NCI-H2107 (cell line): ENCODE measurements at regions not wholly inside any gene's neighbourhood (a gene's known extent, or its start where the extent isn't known, plus 50 kb on each side); places are given as distances from the start of the nearest gene placed in this dataset.
"Not testable (repeated sequence)": the region's sequence is repeated elsewhere in the genome, so short reads cannot be mapped to it uniquely, and the experiment has no call there.

Experiments
- DNase-seq: peaks from one replicate; lab custom pipeline; 2025; lab: John Stamatoyannopoulos, UW

DNA sequence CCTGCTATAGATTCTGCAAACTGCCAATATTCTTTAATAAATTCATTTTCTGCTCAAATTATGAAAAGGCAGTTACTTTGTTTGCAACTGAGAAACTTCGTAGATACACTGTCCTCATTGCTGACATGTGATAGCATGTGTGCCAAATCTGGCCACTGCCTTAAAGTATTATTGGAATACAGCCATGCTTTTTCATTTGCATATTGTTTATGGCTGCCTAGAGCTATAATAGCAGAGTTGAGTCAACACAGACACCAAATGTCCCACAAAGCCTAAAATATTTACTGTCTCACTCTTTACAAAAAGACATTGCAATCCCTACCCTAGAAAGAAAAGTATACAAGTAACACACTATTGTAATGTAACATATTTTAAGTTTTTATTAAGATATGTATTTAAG is 647.4 kb downstream of the XPNPEP1 start:
- no peak for DNase-seq

DNA sequence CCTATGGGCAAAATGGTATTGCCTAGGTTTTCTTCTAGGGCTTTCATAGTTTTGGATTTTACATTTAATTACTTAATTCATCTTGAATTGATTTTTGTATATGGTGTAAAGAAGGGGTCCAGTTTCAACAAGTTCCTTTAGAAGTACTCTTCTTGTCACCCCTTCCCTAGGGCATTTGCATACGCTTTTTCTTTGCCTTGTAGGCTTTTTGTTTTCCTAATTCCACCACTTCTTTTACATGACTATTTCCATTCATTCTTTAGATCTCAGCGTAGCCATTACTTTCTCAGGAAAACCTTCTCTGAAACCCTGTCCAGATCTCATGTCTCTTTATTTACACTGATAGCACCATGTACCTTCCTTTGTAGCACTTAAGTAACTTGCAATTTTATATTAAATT is 648.6 kb downstream of the XPNPEP1 start:
- no peak for DNase-seq

DNA sequence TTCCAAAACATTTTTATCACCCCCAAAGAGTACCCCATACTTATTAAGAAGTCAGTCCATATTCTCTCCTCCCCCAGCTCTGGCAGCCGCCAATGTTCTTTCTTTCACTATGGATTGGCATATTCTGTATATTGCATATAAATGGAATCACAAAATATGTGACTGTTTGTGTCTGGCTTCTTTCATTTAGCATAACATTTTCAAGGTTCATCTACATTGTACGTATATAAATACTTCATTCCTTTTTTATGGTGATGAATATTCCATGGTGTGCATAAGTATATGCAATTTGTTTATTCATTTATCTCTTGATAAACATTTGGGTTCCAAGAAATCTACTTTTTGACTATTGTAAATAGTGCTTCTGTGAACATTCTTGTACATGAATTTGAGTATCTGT is 653.1 kb downstream of the XPNPEP1 start:
- DNase-seq = no peak

DNA sequence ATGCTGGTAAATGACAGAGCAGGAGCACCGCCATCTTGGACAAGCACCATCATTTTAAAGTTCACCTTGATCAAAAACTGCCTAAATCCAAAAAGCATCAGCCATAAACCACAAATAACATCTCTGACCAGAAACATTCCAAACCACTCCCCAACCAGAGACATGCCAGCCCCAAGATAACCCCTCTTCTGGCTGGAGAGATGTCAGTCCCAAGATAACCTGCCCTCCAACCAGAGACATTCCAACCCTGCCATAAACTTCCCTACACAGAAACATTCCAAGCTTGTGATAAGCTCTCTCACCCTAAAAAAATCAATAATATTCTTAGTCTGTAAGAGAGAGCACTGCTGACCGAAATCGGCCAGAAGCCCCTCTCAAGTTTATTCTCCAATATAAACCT is 659.3 kb downstream of the XPNPEP1 start:
- DNase-seq = no peak

DNA sequence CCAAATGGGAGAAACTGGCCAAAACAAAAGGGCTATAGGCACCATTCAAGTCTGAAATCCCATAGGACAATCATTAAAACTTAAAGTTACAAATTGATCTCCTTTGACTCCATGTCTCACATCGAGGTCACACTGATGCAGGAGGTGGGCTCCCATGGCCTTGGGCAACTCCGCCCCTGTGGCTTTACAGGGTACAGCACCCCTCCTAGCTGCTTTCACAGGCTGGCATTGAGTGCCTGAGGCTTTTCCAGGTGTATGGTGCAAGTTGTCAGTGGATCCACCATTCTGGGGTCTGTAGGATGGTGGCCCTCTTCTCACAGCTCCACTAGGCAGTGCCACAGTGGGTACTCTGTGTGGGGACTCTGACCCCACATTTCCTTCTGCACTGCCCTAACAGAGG is 662.1 kb downstream of the XPNPEP1 start:
- no peak for DNase-seq

DNA sequence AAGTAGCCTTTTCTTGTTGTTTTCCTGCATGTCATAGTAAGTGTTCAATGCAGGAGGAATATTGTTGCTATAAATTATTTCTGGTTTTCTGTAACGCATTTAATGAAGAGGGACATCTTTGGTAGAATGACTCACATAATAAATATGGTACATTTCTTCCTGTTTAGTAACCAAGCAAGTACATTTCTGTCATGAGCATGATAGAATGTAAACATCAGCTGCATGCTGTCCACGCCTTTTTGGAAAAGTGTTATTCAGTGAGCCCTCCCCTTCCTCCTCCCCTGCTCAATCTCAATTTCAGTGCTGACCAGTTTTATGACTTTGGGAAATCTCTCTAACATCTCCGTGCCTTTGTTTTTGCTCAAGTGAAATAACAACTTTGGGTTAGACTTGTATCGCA is 664.0 kb downstream of the XPNPEP1 start:
- DNase-seq = no peak

DNA sequence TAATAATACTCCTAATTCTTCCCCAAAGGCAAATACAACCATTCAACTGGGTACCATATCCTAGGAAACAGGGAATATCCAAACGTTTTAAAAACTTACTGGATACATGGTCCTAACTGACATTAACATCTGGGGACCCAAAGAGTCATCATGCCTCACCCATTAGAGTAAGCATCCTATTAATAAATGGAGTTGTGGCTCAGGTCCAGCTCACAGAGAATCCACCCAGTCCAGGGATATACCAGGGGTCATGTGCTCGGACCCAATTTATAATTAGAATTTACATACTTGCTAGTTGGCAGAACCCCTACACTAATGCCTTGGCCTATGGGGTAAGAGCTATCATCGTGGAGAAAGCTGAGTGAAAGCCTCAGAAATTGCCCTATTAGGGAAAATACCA is 670.0 kb downstream of the XPNPEP1 start:
- DNase-seq = no peak

DNA sequence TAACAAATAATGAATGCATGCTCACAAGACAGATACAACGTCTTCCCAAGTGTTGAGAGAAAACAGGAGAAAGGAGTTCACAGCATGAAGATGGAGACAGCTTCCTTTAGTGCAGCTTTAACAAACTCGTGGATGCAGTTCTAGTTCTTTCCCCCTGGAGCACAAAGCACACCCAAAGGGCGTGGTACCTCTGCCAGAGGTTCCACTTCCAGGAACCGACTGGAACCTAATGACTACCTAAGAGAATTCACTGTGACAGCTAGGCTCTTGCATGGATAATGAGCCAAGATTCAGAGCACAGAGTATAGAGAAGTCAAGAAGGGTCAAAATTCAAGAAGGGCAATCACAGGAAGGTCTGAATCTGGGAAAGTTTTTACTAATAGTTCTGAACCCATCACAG is 673.2 kb downstream of the XPNPEP1 start:
- DNase-seq = no peak

DNA sequence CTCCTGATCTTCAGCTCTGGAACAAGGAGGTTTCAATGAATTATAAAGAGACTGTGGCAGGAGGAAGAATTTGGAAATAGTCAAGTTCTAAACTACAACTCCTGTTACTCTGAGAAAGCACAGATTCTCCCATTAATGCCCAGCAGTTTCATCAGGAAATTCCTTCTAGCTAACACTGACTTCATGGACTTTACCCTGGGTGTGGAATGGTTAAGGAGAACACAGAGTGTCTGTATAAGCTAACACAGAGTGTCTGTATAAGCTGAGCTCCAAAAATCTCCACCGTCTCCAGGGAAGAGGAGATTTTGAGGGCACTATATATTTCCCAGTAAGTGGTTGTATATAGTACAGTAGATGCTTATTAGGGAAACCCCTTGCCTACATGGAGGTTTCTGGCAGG is 675.5 kb downstream of the XPNPEP1 start:
- DNase-seq = no peak

DNA sequence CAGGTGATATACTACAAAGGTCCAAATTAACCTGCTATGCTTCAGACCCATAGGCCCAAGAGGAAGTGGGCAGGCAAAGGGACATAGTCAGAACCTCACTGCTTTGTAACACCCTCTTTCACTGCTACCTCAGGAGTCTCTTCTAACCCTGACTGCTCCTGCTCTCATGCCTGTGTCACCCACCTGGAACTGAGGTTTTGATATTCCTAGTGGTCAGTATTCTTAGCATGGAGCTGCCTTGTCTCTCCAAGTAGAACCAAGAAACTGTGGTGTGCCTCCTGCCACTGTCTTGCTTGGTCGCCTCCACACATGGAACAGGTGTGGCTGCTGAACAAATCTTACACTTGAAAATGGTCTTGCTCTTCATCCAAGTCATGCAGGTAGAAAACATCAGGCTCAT is 677.5 kb downstream of the XPNPEP1 start:
- no peak for DNase-seq

DNA sequence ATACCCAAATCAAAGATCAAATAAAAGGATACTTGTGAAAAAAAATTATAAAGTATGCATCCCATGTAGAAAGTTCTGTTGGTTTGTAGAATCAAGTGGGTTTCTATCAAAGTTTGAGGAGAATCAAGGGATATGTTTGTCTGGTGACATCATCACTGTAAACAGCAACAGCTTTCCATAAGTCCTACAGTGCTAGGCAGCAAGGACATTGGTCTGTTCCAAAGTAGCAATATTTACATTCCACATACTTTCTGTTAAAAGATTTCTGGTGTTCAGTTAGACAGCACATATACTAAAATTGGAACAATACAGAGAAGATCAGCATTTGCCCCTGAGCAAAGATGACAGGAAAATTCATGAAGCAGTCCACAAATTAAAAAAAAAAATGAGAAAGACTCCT is 683.9 kb downstream of the XPNPEP1 start:
- DNase-seq = no peak

DNA sequence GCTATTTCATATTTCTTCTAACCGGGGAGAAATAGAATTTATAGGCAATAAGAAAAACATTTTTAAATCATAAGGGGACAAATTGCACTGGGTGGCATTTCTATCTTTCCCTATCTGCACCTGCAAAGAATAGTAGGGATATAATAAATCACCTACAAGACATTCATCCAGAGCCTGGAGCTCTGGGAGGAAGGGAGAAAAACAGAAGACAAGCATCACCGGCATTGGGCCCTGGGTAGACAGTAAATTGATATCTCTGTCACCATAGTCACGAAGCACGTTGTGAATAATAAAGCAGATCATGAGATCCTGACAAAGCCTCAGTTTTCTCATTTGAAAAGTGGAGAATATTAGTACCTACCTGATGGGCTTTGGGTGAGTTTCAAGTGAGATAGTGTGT is 685.6 kb downstream of the XPNPEP1 start:
- DNase-seq = no peak

DNA sequence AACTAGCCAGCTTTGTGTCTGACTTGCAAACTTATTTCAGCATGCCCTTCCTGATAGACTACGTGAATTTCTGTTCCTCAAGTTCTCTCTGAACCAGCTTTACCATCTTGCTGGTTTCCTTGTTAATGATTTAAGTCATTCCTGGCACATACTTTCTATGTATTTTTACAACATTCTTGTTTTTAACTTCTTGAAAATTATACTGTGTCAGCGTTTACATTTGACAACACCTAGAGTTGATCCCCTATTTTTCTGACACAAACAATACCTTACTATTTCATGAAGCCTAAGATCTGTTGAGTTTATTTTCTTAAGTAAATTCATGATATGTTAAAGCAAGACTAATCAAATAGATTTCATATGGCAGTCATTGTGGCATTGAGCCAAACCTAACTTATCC is 686.3 kb downstream of the XPNPEP1 start:
- no peak for DNase-seq

DNA sequence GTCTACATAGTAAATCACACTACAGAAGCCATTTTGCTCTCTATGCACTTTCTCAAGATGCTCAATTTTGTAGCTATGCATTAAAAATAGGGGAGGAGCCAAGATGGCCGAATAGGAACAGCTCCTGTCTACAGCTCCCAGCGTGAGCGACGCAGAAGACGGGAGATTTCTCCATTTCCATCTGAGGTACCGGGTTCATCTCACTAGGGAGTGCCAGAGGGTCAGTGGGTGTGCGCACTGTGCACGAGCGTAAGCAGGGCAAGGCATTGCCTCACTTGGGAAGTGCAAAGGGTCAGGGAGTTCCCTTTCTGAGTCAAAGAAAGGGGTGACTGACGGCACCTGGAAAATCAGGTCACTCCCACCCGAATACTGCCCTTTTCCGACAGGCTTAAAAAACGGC is 699.8 kb downstream of the XPNPEP1 start:
- not testable (repeated sequence) for DNase-seq

DNA sequence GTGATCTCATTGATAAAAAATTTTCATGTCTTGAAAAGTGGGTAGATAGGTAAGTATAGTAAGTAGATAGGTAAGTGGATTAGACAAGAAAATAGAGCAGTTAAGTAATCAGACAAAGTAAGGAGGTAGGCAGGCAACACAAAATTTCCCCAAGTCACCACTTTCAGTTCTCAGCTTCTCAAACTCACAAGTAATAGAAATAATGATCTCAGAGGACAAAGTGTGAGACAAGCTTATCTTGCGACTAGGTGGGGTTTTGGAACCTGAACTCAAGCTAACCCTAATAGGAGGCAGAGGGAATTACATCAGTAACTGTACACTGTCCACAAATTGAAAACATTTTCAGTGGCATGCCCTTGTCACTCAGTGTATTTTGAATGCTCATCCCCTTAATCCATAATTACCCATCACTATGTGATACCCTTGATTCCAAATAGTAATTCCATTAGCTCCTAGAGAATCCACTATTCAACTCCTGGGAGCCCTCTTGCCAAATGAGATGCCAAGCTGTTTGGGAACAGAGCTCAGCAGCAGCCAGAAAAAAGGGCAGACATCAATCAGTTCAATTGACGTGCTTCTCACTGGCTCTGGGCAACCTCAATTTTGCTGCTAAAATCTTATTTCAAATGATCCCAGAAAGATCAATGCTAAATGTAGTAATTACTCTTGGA is 703.2 kb downstream of the XPNPEP1 start:
- DNase-seq = no peak

DNA sequence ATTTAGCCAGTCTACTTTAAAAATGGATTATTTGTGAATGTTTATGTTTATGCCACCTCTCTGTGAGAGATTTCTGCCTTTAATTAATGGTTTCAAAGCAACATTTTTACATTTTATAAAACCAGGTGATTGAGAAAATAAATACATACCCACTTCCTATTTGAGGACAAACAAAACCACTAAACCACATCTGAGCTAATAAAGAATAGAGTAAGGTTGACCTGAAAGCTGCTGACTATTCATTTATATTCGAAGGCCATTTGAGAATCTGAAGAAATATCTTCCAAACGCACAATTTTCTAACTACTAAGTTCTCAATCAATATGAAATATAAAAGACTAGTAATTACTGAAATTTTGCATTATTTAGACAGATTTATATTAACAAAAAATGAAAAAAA is 705.1 kb downstream of the XPNPEP1 start:
- DNase-seq = no peak

DNA sequence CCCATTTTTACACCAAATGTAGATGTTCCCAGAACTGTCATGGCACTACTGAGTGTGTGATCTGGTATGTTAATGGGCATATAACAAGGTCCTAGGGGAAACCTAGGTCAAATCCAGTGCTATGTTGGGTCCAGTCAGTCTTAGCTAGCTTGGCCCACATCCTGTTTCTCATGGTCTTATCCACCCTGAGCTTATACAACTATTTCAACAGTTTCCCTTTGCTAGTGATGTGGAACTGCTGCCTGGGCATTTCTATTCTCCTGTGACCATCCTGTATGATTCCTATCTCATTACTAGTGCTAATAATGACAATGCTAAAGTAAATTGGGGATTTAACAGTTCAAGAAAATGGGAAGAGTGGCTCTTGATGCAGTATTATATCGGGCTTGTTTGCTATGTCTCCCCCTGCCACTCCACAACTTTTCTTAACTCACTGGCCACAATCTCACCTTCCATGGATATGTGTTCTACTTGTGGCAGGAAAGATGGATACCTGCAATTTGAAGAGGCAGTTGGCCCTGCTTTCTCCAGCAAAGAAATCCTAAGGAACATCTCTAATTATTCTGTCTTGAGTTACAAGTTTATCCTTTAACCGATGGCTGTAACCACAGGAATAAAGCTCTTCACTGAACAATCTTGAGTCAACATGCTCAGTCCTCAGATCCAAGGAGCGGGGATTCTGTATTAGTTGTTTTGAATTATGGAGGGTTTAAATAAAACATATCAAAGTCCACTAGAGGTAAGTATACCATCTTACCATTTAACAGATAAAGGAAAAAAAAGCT is 707.8 kb downstream of the XPNPEP1 start:
- no peak for DNase-seq

DNA sequence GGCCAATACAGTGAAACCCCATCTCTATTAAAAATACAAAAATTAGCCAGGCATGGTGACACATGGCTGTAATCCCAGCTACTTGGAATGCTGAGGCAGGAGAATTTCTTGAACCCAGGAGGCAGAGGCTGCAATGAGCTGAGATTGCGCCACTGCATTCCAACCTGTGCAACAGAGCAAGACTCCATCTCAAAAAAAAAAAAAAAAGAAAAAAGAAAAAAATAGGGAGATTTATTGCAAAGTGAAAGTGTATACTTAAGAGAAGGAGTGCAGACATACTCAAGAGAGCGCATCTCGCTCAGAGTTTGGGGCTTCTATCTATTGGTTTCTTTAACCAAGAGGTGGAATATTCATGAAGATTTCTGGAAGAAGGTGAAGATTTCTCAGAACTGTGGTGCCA is 708.4 kb downstream of the XPNPEP1 start:
- DNase-seq = not testable (repeated sequence)

DNA sequence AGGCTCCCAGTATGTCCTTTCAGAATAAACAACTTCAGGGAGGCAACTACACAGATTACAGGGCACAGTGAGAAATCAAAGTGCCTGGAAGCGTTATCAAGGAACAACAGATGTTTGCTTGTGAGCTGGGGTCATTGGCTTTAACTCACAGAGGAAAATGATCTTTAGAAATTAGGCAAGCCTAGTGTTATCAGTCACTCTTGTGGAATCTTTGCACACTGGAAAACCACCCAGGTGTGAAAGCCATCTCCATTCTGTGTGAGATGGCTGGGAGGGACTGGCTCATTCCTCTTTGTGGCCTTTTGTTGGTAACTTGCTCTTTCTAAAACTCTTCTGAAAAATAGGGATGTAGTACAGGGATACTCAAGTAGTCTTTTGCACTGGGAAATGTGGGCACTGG is 716.0 kb downstream of the XPNPEP1 start:
- DNase-seq = no peak

DNA sequence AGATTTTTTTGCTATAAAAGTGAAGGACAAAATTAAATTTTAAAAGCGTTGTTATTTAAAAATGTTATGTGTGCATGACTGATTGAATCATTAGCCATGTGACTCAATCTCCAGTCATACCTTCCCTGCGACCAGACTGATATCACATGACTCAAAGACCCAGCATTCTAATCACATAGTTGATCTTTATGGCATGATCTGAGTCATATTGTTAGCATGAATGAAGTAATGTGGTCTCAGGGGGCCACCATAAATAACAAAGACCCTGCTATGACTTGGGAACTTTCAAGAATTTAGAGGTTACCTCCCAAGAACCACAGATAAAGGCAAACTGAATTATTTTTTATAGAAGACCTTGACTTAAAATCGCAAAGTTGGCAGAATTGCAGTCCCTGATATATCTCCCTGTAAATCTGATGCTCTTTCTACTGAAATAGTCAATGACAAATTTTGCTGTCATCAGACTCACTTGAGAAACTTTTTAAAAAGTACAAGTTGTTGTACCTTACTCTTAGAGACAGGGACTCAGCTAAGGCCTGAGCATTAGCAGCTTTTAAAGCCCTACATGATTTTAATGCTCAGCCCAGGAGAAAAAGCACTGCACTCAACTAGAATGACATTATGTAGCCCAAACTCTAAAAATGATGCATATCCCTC is 717.3 kb downstream of the XPNPEP1 start:
- DNase-seq = no peak

DNA sequence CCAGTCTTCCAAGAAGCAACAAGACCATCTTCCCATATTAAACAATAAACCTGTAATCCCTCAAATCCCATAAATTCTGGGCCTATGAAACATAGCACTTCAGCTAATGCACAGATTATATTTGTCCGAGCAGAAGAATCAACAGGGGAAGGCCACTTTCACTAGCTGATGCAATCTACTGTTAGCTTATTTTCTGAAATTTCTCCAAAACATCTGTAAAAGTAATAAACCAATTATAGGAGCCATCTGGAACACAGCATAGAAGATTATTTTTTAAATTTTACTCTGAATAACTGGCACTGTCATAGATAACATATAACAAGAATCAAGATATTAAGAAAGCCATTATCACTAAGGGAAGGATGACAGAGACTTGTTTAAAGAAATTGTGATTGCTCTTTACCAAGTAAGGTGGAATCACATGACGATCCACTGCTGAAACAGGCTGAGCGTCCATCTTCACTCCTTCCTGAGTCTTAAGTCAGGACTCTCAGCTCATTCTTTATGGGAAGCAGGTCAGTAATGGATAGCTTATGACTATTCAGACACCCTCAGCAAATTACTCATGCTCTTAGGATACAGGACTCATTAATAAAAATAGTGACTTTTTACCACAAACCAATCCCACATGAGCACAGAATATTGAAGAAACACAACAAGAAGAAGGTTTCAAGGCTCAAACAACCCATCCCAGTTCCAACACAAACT is 719.5 kb downstream of the XPNPEP1 start:
- DNase-seq = no peak

DNA sequence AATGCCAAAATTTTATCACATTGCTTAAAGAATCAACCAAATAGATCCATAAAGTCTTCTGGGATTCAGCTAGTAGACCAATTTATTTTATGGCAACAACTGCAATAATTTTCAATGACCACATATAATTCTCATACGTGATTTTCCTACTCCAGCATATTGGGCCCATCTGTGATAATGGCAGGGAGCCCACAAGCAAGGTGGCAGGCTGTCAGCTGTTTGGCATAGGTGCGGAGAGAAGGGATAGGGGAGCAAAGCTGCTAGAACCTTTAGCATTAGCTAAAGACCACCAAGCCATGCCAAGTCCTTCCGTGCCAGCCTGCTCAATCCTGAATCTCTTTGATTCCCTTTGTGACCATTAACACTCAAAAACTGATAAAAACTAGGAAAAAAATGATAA is 721.2 kb downstream of the XPNPEP1 start:
- no peak for DNase-seq

DNA sequence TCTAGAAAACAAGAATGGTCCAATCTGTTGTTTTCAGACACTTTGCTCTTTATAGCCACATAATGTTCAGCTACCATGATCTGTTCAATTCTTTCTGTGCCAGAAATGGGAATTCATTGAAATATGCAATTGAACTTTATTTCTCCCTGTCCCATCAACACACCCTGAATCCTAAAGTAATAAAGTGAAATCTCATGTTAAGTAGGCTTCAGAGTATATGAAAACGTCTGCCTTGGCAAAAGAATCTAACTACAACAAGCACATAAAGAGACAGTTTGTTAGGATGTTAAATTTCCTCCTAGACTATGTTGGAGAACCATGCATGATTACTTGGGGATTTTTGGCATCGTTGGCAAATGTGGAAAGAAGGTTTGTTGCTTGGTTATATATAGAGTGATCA is 722.7 kb downstream of the XPNPEP1 start:
- DNase-seq = no peak
